GM12872 (cell line): ENCODE measurements at regions not wholly inside any gene's neighbourhood (a gene's known extent, or its start where the extent isn't known, plus 50 kb on each side); places are given as distances from the start of the nearest gene placed in this dataset.

ENCODE experiments used
- CTCF ChIP-seq: IDR thresholded peaks from 3 replicates; pipeline ENCODE4 v1.5.1; 2011; ENCODE audit warnings: low read depth, mild to moderate bottlenecking, low read length, moderate library complexity; ENCODE audit not compliant: insufficient read depth

- TF ChIP-seq CTCF: no peak
Observed at GRCh38 chr2:13916066-13916465, 716.5 kb upstream of the LRATD1 start.

- TF ChIP-seq CTCF: no peak
Observed at GRCh38 chr2:13917958-13918357, 714.6 kb upstream of the LRATD1 start.

GRCh38 chr2:13919981-13920382 lies 712.5 kb upstream of the LRATD1 start:
- TF ChIP-seq CTCF: no peak

- no peak for TF ChIP-seq CTCF
Observed at GRCh38 chr2:13921245-13921644, 711.3 kb upstream of the LRATD1 start.

- TF ChIP-seq CTCF: no peak
Observed at GRCh38 chr2:13923823-13924222, 708.7 kb upstream of the LRATD1 start.

GRCh38 chr2:13942111-13942510 lies 690.4 kb upstream of the LRATD1 start:
- TF ChIP-seq CTCF: no peak

- TF ChIP-seq CTCF: no peak
Observed at GRCh38 chr2:13950761-13951160, 681.8 kb upstream of the LRATD1 start.

GRCh38 chr2:13968811-13969210 lies 663.7 kb upstream of the LRATD1 start:
- no peak for TF ChIP-seq CTCF
